LHCN-M2 (cell line): ENCODE measurements at regions not wholly inside any gene's neighbourhood (a gene's known extent, or its start where the extent isn't known, plus 50 kb on each side); places are given as distances from the start of the nearest gene placed in this dataset.

Experiments
- DNase-seq: peaks from one replicate; pipeline ENCODE4 v3.0.0-alpha.2; 2012; ENCODE audit warnings: low read depth

GRCh38 chr21:24225431-24225830 is 1381.8 kb downstream of the MRPL39 start:
- DNase-seq: peak; percentile 0

GRCh38 chr21:24224422-24224821 is 1382.9 kb downstream of the MRPL39 start:
- DNase-seq: no peak

GRCh38 chr21:24223624-24224023 is 1383.7 kb downstream of the MRPL39 start:
- DNase-seq: no peak

GRCh38 chr21:24222676-24223075 is 1384.6 kb downstream of the MRPL39 start:
- DNase-seq: no peak

- DNase-seq: no peak
Measured at GRCh38 chr21:24220446-24220845, 1386.8 kb downstream of the MRPL39 start.

GRCh38 chr21:24217151-24217550 is 1390.1 kb downstream of the MRPL39 start:
- DNase-seq: no peak

- no peak for DNase-seq
Measured at GRCh38 chr21:24210130-24210529, 1397.2 kb downstream of the MRPL39 start.

GRCh38 chr21:24208562-24209260 is 1398.6 kb downstream of the MRPL39 start:
- DNase-seq: no peak

- DNase-seq: no peak
Measured at GRCh38 chr21:24205319-24205718, 1402.0 kb downstream of the MRPL39 start.

GRCh38 chr21:24204641-24205040 is 1402.6 kb downstream of the MRPL39 start:
- DNase-seq: no peak

- no peak for DNase-seq
Measured at GRCh38 chr21:24200052-24200451, 1407.2 kb downstream of the MRPL39 start.

DNA sequence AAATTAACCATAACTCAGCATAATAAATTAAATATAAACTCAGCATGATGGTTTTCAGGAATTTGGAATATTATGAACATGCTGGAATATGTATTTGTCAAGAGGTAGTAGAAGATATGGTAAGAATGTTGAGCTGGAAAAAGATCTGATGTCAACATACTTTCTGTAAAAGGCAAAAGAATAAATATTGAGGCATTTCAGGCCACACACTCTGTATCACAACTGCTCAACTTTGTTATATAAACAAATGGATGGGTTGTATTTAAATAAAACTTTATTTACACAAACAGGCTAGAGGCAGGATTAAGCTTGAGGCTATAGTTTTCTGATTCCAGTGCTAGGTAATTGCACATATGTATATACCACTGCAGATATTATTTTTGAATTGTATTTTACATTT is 1409.4 kb downstream of the MRPL39 start:
- no peak for DNase-seq

DNA sequence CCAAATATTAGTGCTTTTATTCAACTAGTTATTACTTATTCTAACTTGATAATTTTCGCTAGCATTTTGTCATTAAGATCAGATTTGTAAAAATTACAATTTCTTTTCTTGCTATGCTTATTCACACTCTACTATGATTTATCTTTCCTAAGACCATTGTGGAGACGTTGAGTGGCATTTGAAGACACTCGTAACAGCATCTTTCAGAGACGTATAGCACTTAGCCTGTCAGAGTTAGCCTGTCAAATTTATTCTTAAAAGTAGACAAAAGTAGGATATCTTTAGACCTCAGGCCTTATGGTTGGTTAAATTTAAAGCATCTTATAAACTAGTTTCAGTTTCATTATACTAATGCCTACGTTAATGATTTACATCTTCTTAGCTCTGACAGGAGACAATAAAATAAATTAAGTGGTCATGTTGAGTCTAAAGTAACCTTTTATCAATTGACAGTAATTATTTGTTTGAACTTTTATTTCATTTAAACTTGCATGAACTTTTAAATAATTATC is 1410.1 kb downstream of the MRPL39 start:
- DNase-seq: no peak

- no peak for DNase-seq
Measured at GRCh38 chr21:24188506-24188905, 1418.8 kb downstream of the MRPL39 start.

DNA sequence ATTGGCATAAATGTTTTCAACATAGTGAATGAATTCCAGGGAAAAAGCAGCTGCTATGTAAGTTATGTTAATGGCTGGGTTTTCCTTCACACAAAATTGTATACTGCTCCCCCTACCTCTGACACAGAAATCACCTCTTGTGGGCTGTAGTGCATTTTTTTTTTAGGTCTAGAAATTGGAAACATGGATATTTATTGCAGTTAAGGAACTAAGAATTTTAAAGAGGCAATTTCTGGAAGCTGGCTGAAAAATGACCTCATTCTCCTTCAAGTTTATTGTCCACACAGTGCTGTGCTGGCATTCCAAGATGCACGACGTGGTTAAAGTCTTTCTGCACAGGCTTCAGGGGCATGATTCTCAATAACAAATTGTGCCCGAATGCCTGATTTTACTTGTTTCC is 1424.2 kb downstream of the MRPL39 start:
- DNase-seq: no peak

DNA sequence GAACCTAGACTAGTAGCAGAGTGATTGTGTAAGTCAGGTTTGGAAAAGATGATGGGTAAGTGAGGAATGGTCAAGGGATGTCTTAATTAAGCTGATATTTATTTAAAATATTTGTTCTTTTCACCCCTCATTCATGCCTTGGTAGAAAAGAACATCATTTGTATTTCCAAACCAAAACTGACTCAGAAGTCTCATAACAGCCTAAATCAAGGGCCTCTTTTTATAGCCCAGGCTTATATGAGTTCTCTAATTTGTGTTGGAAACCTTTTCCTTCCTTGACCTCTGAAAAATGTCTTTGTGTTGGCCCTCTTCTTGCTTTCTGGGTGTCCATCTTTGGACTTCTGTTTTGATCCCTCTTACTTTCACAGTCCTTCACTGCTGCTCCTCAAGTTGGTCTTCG is 1428.2 kb downstream of the MRPL39 start:
- no peak for DNase-seq

- no peak for DNase-seq
Measured at GRCh38 chr21:24175106-24175505, 1432.2 kb downstream of the MRPL39 start.

GRCh38 chr21:24171736-24172135 is 1435.5 kb downstream of the MRPL39 start:
- no peak for DNase-seq

DNA sequence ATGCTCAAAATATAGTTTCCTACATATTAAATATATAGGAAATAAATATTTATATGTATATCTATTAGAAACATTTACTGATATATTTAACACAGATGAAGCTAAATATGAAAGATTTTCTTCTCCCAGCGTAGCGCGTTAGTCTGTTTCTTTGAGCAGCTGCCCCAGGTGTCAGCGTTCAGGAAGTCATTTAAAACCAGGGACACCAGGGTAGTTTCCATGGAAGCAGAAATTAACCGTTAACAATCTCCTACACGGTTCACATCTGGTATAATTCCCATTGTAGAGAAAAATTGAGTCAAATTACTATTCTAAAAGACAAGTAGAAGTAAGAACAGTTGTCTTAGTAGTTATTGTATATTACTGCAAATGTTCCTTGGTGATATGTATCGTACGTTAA is 1443.7 kb downstream of the MRPL39 start:
- no peak for DNase-seq

DNA sequence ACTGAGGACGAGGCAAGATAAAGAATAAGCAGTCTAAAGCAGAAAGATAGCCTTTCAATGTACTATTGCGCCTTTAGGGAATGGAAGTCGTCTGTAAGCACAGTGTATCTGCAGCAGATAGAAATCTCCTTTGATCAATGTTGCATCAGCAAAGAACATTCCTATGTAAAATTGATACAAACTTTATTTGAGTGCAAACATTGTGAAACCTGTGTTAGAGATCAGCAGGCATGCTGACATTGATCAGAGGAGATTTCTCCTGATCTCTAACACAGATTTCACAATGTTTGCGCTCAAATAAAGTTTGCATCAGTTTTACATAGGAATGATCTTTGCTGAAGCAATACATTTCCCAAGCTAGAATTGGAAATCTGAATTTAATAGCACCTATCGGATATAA is 1446.8 kb downstream of the MRPL39 start:
- DNase-seq: no peak

- DNase-seq: no peak
Measured at GRCh38 chr21:24153137-24153536, 1454.1 kb downstream of the MRPL39 start.

GRCh38 chr21:24150753-24151152 is 1456.5 kb downstream of the MRPL39 start:
- no peak for DNase-seq

GRCh38 chr21:24148461-24148860 is 1458.8 kb downstream of the MRPL39 start:
- DNase-seq: no peak

- no peak for DNase-seq
Measured at GRCh38 chr21:24147674-24148073, 1459.6 kb downstream of the MRPL39 start.
